ENCODE measurements at regions not wholly inside any gene's neighbourhood (a gene's known extent, or its start where the extent isn't known, plus 50 kb on each side); places are given as distances from the start of the nearest gene placed in this dataset.

DNA sequence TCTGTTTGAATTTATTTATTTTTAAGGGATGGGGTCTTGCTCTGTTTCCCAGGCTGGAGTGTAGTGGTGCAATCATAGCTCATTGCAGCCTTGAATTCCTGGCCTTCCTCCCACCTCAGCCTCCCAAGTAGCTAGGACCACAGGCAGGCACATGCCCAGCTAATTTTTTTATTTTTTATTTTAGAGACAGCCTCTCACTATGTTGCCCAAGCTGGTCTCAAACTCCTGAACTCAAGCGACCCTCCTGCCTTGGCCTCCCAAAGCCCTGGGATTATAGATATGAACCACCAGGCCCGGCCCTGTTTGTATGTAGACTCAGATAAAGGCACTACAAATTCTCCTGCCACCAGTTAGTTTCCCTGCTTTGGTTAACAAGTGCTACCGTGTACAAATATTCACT is 142.9 kb upstream of the SOX4 start:
- TF ChIP-seq POLR2AphosphoS5 (IDR thresholded peaks at IDR 0.05) (no peak), POLR2A (IDR thresholded peaks at IDR 0.05) (no peak)
- TF ChIP-seq, protein P1, sequence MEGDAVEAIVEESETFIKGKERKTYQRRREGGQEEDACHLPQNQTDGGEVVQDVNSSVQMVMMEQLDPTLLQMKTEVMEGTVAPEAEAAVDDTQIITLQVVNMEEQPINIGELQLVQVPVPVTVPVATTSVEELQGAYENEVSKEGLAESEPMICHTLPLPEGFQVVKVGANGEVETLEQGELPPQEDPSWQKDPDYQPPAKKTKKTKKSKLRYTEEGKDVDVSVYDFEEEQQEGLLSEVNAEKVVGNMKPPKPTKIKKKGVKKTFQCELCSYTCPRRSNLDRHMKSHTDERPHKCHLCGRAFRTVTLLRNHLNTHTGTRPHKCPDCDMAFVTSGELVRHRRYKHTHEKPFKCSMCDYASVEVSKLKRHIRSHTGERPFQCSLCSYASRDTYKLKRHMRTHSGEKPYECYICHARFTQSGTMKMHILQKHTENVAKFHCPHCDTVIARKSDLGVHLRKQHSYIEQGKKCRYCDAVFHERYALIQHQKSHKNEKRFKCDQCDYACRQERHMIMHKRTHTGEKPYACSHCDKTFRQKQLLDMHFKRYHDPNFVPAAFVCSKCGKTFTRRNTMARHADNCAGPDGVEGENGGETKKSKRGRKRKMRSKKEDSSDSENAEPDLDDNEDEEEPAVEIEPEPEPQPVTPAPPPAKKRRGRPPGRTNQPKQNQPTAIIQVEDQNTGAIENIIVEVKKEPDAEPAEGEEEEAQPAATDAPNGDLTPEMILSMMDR (IDR thresholded peaks at IDR 0.05), result no peak
